GM21825 (cell line): ENCODE measurements at regions not wholly inside any gene's neighbourhood (a gene's known extent, or its start where the extent isn't known, plus 50 kb on each side); places are given as distances from the start of the nearest gene placed in this dataset.
"Not testable (repeated sequence)": the region's sequence is repeated elsewhere in the genome, so short reads cannot be mapped to it uniquely, and the experiment has no call there.

Experiments used
- ATAC-seq: cut with Tn5 transposase; IDR thresholded peaks from one replicate; pipeline ENCODE4 v1.9.1; 2021; ENCODE audit warnings: mild to moderate bottlenecking, moderate library complexity; ENCODE audit not compliant: unreplicated experiment

DNA sequence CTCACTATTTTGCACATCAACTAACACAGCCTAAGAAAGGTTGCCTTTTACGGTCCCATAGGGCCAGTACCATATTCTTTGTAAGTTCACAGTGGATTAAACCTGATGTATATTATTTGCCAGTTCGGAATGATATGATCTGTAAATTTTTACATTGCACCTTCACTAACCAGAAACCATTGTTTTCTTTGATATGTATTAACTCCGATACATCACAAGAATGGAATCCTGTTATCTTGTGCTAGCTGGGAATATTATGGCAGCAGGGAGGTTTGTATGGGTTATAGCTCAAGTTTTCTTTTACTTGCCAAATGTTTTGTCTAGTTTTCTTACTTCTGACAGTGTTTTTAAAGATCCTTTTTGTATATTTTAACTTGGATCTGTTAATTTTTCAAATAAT, 51.4 kb upstream of the S1PR1 start:
- ATAC-seq, result no peak

DNA sequence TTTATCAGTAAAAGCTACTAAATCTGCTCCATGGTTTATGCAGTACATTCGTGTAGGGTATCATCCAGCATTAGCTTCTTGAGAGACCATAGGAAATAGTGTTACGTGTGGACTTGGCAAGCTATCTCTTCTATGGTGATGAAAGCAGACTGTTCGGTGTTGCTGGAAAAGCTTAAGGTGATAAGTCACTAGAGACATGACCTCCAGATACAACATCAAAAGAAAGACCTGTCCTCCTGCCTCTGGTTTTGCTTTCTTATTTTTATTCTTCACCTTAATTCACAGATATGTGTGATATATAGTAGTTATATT, 53.5 kb upstream of the S1PR1 start:
- no peak for ATAC-seq

DNA sequence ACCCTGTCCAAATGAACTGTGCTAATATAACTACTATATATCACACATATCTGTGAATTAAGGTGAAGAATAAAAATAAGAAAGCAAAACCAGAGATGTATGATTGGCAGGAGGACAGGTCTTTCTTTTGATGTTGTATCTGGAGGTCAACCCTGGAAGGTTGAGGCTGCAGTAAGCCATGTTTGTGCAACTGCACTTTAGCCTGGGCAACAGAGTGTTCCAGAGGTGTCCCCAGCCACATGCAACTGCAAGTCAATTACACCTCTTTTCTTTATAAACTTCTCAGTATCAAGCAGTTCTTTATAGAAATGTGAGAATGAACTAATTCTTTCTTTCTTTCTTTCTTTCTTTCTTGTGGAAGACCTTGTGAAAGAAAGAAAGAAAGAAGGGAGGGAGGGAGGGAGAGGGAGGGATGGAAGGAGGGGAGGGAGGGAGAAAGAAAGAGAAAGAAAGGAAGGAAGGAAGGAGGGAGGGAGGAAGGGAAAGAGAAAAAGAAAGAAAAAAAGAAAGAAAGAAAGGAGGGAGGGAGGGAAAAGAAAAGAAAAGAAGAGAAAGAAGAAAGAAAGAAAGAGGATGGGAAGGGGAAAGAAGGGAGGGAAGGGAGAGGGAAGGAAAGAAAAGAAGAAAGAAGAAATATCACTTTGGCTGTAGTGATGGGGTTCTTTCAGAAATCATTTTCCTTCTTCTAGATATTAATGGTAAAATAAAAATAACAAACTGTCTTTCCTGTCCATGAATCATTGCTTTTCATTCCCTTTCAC, 54.0 kb upstream of the S1PR1 start:
- no peak for ATAC-seq

DNA sequence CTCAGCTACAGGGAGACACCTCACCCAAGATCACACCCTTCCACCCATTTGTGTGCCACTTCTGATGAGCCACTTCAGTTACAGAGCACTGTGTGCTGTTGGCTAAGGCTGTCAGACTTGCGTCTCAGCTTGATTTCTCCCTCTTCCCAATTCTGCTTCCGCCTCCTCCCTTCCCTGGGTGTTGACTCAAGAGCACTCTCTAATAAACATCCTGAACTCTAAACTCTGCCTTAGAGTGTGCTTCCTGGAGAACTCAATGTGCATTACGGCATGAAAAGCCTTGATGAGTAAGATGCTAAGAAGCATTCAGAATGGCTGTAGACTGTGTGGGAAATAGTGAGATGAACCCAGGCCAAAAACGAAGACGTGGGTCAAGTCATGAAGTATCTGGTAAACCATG, 54.9 kb upstream of the S1PR1 start:
- no peak for ATAC-seq

DNA sequence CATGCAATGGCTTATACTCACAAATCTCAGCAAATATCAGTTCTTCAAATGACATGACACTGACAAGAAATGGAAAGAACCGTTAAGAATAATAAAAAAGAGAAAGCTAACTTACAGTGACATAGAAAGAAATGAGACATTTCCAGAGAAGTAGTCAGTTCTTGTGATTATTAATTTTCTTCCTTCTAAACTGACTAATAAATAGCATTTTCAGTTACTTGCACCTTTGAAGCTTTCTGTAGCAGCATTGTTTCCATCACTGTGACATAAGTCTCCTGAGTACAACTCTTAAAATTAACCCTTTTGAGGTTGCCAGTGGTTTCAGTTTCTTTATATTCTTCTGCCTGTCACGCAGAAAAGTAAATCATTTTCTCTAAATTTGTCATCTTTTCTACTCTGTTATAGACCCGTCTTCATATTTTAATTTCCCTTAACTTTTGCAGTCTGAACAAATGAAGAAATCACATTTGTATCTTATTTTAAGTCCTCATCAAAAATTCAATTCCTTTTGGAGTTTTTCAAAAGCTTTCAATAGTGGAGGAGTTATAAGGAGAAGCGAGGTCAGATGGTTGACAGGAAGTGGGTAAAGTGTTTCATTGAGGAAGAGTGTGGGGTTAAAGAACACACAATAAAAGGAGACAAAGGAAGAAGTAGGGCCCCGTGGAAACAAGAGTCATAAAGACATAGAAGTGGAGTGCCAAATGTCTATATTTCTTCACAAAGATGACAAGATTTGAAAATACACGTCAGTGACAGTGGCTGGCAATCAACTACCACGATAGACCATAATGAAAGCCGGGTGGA, 57.9 kb upstream of the S1PR1 start:
- peak; percentile 87 for ATAC-seq

DNA sequence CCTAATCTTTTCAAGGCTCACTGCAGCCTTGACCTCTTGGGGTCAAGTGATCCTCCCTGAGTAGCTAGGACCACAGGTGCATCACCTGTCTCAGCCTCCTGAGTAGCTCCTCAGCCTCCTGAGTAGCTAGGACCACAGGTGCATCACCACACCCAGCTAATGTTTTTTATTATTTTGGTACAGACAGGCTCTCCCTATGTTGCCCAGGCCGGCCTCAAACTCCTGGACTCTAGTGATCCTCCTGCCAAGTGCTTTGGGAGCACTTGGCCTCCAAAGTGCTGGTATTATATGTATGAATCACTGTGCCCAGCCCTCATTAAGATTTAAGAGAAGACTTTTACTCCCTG, 58.5 kb upstream of the S1PR1 start:
- no peak for ATAC-seq

DNA sequence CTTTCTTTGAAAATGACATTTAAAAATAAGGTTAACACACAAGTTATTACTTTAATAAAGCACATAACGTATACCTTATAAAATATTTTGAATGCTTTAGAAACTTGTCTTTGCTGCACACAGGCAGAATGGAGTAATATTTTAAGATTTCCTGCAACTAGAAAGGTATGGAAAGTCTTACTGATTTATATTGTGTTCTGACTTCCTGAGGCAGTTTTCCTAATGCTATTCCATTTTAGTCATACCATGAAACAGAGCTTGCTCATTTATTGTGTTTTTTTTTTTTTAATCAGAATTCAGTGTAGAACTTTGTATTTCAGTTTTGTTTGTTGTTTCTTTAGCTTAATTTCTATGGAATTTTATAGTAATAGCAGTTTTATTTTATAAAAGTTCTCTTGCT, 60.9 kb upstream of the S1PR1 start:
- no peak for ATAC-seq

DNA sequence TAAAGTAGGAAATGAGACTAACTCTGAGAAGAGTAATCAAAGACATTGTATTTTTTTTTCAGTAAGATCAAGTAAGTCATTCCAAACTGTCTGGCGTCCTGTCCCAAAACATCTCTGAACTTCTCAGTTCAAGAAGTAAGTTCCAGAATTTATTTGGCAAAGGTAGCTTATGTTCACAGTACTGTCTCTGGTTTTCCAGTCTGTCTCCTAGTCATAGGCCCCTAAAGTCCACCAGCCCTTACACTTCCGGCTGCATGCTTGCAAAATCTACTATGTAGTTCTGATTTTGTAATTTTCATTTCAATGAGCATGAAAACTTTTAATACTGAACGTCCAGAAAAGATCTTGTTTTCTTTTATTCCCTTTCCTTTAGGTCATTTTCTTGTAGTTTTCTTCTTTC, 61.4 kb upstream of the S1PR1 start:
- ATAC-seq, result no peak

DNA sequence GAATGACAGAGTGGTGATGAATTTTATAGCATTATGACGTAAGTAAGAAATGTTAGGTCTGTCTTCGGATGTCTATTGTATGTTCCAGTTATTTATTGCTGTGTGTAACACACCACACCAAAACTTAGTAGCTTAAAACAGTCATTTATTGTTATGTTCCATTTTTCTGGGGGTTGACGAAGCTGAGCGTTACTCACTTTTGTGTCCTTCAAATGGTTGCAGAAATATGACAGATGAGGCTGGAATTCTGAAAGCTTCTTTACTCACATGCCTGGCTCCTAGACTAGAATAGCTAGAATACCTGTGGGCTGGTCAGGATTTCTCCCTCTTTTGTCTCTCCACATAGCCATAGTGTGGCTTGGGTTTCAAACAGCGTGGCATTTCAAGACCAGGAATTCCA, 62.1 kb upstream of the S1PR1 start:
- no peak for ATAC-seq

DNA sequence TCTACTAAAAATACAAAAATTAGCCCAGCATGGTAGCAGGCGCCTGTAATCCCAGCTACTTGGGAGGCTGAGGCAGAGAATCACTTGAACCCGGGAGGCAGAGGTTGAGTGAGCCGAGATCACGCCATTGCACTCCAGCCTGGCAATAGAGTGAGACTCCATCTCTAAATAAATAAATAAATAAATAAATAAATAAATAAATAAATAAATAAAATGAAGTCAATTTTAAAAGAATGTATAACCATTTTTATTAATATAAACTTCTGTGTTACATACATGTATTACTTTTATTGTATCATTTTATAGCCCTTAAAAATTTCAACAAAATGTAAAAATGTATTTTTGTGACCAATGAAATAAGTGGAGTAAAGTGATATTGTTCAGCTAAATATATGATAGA, 62.5 kb upstream of the S1PR1 start:
- not testable (repeated sequence) for ATAC-seq

DNA sequence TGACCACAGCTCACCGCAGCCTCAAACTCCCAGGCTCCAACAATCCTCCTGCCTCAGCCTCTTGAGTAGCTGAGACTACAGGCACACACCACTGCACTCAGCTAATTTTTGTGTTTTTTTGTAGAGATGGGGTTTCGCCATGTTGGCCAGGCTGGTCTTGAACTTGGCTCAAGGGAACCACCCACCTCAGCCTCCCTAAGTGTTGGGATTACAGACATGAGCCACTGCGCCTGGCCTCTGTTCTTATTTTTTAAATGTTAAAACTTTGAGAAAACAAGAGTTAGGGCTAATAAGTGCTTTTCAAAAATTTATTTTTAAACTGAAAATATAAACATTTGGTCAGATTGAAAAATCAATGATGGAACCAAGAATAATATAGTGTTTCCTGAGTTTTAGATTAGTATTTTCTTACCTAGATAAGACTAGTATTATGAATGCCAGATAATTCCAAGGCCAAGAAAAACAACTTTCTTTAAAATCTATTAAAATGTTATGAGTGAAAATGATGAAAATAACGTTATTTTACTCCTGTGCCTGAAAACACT, 66.2 kb upstream of the S1PR1 start:
- no peak for ATAC-seq

DNA sequence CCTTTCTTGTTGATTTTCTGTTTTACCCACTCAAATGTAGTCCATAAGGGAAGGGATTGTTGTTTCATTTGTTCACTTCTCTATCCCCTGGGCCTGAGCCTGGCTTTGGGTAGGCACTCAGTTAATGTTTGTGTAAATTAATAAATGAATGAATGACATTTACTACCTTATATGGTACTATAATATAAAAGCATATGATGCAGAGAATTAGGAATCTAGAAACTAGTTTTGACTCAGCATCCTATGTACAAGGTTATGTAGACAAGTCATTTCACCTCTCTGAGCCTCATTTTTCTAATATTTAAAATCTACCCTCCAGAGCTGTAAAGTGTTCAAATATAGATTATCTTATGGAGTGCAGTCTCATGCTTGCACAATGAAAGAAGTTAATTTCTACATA, 68.9 kb upstream of the S1PR1 start:
- no peak for ATAC-seq

DNA sequence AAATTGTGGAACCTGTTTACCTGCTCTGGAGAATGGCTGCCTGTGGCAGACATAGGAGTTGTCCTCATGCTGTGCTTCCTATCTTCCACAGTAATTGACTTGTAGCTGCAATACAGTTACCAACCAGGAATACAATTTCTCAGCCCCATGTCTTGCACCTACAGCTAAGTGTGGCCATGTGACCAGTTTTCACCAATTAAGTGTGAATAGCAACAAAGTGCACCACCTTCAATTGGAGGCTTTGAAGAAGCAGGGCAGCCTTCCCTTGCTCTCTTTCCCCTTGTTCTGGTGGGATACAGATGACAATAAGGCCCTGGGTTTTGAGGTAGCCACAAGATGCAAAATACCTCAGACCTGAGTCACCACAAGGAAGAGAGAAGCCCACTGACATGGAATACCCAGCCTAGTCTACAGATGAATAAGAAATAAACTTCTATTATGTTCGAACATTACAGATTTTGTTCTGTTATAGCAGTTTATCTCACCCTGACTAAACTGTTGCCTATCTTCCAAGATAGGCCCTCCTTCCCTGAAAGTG, 70.2 kb upstream of the S1PR1 start:
- no peak for ATAC-seq

DNA sequence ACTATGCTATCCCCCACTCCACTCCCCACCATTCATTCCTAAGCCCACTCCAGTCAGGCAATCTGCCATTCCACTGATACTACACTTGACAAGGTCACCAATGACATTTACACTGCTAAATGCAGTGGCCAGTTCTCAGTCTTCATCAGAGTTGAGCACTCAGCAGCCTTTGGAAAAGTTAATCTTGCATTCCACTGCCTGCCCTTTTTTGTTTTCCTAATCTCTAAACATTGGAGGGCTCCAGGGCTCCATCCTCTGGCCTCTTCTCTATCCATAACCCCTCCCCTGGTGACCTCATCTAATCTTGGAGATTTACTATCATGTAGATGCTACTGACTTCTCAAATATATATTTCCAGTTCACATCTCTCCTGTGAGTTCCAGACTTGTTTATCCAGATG, 70.9 kb upstream of the S1PR1 start:
- ATAC-seq, result no peak

DNA sequence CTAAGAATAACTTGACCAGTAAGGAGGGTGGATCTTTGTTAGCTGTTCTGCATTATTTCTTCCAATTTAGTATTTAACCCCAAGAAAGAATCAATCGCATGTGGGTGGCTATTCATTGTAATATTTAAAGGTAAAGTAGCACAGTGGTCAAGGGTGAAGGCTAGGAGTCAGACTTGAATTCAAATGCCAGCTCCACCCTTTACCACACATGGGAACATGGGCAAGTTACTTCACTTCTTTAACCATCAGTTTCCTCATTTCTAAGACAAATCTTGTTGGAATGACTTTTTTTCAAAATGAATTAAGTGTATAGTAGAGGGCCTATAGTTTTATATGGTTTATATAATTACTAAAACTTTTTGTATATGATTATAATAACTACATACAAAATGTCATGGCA, 71.3 kb upstream of the S1PR1 start:
- no peak for ATAC-seq

DNA sequence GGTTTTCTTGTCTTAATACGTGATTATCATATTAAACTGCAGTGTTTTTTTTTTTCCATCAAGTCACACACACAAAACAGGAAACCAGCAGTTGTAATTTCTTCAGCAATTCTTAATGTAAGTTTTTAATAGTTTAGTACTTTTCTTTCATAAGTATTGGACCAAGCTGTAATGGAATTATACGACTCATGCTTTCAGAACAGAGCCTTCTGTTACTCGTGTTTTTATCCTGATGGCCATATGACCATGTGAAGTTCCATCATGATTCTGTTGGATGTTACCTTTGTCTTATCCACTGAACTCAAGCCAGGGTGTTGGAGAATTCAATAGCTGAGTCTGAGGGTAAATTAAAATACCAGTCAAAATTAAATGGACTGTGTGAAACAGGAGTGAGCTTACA, 72.0 kb upstream of the S1PR1 start:
- ATAC-seq, result no peak

DNA sequence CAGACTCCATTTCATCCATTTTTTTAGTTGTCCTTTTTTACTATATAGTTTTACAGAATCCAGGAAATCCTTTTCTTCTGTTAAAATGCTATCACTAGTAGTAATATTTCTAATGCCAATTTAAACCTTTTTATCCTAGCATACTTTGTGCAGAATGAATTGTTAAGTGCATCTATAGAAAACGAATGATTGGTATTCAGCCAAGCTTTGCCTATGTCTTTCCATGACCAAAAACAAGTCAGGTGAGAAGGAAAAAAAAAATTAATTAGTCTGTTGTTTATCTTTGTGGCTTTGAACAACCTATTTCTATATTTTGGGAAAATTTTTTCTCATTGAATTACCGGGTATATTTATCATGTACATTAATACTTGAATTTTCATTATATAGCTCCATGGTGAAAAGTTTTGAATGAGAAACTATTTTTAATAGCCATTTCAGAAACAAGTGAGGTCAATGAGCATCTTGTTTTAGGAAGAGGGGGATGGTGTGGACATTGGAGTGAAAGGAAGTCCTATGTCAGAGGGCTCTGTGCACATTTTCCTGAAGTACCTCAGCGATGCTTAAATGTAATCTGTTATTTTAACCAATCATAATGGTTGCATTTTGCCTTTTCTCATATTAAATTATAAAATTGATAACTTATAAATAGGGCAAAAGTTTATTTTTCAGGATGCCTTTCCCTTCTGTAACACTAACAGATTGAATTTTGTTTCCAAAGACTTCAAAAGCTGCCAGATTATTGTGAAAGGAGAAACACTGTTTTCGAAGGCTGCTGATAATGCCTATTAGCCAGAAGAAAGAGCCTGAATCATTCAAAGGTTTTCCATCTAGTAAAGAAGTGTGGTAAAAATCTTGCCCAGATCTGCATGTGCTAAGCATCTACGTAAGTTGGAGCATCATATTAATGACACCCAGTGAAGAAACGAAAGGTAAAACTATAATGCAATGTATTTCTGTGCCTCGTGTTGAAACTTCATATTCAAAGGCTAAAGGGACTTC, 73.8 kb upstream of the S1PR1 start:
- no peak for ATAC-seq

DNA sequence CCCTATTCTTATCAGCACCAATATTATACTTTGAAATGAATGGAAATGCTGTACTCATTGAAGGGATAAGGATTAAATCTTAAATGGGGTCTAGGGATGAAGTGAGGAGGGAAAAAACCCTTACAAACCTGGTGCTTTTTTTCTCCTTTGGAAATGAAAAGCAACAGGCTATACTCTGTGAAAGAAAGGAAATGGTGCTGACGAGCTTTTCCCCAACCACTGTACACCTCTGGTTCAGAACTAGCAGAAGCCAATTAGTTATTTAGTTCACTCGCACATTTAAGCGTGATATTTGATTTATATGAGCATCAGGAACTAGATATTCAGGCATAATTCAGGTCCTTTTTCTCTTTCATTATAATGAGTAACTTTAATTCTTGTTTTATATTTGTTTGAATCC, 74.5 kb upstream of the S1PR1 start:
- no peak for ATAC-seq

DNA sequence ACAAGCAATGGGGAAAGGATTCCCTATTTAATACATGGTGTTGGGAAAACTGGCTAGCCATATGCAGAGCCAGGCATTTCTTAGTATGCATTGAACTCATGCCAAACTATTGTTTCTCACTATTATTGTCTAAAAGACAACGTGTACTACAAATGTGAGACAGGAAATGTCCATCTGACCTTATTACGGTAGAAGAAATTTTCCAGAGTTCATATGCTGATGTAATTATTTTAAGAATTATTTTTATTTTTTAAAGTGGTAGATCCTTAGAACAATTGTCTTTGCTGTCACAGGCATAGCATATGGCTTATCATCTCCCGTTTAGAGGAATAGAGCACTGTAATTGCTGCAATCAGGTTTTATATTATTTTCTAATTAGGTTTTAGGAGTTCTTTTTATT, 75.2 kb upstream of the S1PR1 start:
- ATAC-seq, result no peak

DNA sequence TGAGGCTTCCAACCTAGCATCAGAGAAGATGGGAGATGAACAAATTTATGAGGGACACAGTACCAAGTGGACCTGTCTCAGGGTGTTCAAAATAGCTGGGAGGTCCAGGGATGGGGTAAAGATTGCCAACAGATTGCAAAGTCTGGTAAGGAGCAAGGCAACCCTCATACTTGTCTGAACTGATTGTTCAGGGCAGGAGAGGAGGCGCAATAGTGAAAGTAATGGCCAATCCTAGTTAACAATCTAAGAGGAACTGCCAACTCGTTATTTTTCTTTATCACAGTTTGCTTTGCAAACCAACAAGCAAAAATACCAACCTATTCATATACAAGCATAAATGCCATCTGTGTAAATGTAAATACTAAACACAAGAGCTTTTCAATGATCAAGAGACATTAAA, 78.4 kb upstream of the S1PR1 start:
- ATAC-seq, result no peak

DNA sequence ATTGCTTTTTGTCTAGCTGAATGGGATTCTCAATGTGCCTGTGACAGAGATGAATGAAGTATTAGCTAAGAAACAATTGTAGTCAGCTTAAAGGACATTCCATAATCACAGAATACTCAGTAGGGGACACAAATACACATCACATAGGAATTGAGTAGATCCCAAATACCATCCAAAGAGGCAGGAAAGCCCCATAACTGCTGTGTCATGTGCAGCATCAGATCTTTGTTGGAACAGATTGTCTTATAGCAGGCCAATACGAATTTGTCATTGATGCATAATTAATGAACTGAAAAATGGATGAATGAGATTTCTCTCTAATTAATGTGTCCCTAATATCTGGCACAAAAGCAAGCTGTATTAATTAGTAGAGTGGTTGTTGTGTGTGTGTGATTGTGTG, 82.3 kb upstream of the S1PR1 start:
- no peak for ATAC-seq
